Stimulated activated CD4-positive, alpha-beta T cell treated with anti-CD3 and anti-CD28 coated beads, Interleukin-2, amount 100 ng/mL, for 24 hours (primary cell): ENCODE measurements at regions not wholly inside any gene's neighbourhood (a gene's known extent, or its start where the extent isn't known, plus 50 kb on each side); places are given as distances from the start of the nearest gene placed in this dataset.

ENCODE experiments used
- DNase-seq, 2 donors: peaks; one replicate each; pipeline ENCODE4 v3.0.0-alpha.2; 2020

GRCh38 chr11:113579292-113579940 is 104.2 kb upstream of the DRD2 start:
- no peak for DNase-seq

- DNase-seq: no peak
Measured at GRCh38 chr11:113578715-113579250, 103.6 kb upstream of the DRD2 start.

GRCh38 chr11:113578033-113578380 is 102.8 kb upstream of the DRD2 start:
- no peak for DNase-seq

DNA sequence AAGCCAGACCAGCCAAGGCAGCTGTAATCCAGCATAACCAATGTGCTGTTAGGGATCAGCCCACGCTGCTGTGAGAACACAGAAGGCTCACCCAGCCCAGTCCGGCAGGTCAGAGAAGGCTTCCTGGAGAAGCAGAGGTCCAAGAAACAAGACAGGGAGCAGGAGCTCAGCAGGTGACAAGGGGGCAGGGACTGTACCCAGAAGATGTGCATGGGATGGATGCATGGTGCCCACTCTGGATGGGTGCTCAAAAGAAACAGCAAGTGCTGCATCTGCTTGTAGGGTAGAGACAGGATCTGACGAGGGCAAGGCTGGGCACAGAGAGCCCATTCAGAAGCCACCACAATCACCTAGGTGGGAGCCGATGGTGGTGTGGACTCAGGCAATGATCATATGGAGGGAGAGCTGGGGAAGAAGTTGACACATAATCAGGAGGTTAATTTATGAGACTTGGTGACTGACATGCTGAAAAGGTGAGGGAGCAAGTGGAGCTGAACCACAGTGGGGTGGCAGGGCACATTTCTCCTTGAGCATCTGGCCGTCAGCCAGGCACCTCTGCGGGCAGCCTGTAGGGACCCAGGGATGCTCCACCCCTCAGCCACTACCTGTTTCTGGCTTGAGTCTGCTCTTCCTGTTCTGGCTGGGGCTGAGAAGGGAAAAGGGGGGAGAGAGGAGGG is 102.3 kb upstream of the DRD2 start:
- no peak for DNase-seq

- DNase-seq: no peak
Measured at GRCh38 chr11:113574586-113574985, 99.4 kb upstream of the DRD2 start.

- DNase-seq: no peak
Measured at GRCh38 chr11:113574171-113574570, 99.0 kb upstream of the DRD2 start.

- DNase-seq: no peak
Measured at GRCh38 chr11:113572136-113572735, 97.0 kb upstream of the DRD2 start.

- no peak for DNase-seq
Measured at GRCh38 chr11:113571531-113571930, 96.3 kb upstream of the DRD2 start.

DNA sequence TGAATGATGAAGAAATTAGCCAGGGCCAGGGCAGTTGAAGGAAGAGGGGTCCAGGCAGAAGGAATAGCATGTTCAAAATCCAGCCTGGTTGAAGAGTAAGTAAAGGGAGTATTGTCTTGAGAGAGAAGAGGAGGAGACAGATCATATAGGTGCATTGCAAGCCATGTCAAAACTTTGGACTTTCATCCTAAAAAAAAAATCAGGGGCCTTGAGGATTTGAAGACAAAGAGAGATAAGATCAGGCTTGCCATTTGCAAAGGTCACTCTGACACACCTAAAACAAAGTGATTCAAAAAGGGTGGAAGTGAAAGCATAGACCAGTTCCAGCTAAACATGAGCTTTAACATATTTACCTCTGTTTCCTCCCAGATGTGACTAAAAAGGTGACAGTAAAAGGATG is 95.7 kb upstream of the DRD2 start:
- DNase-seq: no peak

DNA sequence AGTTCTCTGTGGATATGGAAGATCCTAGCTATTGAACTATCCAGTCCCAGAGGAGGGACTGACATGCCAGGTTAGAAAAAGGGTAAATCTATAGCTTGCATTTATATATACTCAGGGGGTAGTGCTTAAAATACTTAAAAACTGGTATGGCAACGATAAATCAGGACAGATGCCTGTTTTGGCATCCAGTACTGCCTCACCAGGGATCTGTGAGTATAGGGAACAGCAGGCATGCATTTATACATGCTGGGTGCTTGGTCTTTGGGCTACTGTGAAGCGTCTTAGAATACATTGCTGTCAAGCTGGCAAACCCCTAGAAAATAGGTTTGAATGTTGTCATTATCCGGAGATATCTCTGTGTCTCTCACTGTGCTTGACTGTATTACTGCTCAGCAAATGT is 94.2 kb upstream of the DRD2 start:
- no peak for DNase-seq

GRCh38 chr11:113568566-113568965 is 93.4 kb upstream of the DRD2 start:
- DNase-seq: no peak

GRCh38 chr11:113567867-113568544 is 92.8 kb upstream of the DRD2 start:
- no peak for DNase-seq

DNA sequence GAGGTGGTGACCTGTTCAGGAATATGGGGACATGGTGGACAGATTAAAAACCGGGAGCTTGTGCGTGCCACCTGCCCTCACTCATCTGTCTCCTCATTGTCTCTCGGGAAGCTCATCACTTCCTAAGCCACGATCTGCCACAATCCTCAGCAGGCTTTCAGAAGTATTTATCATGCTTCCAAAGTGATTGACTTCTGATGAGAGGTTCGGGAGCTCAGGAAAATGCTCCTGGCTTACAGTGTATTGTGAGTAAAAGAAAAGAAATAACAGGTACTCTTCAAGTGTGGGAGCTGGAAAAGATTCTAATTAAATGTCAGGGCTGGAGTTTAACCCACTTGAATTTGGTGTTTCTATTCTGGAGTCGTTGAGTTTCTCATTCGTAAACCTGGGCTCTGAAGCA is 91.9 kb upstream of the DRD2 start:
- DNase-seq: no peak

DNA sequence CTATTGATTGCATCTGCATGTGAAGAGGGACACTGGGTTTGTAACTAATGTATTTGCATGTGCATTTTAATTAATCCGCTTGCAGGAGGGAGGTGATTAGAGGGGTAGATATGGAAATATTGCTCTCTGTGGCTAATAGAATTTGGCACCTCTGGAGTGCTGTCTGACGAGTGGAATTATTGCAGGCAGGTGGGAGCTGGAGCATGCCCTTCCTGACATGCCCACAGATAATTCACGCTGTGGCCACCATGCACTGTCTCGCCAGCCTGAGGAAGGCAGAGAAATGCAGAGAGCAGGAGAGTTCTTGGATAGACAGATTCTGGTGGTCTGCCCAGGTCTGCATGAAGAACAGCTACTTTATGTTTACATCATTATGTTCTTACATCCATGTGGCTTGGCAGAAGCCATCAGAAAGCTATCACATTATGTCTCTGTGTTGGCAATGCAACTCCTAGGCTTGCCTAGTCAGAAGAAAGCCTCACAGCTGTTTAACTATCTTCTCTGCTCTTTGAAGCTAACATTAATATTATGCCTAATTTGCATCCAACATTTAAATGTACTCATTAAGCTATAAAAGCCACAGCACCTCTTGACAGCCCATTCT is 89.4 kb upstream of the DRD2 start:
- no peak for DNase-seq

DNA sequence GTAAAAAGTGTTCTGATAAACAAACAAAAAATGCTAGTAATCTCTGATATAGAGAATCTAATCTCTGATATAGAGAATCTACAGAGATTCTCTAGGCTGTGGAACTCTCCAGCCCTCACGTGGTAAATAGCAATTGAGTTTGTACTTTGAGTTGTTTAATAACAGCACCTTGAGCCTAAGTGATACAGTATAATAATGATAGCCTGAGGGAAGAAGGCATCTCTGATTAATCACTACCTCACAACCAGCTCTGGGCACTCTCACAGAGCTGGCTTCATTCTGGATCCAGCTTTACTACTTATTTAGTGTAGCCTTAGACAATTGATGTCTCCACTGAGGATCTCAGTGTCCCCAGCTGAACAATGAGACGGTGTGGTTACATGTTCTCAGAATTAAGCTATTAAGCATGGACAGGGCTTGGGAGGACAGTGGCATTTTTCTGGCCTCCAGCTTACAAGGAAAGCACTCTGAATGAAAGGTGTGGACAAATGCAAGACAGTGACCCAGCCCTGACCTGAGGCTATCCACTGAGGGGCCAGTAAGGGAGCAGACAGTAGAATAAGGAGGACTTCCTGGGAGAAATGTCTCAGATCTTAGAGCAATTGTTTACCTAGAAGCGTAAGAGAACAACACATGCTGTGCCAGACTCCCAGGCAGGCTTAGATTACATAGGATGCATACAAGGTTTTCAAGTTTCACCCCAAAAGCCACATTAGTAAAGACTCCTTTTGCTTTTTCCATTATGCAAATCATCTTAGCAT is 88.7 kb upstream of the DRD2 start:
- no peak for DNase-seq

GRCh38 chr11:113562981-113563461 is 87.8 kb upstream of the DRD2 start:
- no peak for DNase-seq

DNA sequence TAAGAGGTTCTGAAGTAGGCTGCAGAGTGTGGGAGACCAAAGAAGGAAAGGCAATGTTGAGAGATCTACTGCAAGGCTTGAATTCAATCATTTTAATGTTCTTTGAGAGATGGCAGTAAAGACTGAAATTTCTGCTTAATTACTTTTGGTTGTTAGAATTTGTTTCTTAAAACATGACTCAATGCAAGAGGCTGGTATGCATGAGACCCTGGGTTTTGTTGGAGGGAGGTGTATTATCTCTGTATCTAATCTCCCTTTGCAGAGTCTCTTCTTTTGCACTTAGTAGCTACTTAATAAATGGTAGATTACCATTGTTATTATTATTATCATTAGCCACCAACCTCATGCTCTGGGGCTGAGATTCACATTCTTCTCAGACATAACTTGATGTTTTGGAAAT is 87.4 kb upstream of the DRD2 start:
- DNase-seq: no peak

DNA sequence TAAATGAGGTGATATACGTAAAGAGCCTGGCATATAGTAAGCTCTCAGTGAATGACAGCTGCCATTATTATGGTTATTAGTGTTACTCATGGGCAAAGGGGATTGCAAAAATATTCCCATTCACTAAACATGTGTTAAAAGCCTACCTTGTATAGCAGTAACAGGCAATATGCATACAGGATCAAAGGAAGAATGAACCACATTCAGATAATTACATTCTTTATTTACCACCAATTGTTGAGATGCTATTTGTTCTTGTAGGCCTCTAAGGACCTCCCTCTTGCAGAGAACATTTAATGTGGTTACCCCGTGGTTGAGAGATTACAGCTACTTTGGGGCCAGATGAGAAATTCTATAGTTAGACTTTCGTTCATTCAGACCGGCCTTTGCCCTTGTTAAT is 82.7 kb upstream of the DRD2 start:
- DNase-seq: no peak

GRCh38 chr11:113556036-113556435 is 80.8 kb upstream of the DRD2 start:
- no peak for DNase-seq

DNA sequence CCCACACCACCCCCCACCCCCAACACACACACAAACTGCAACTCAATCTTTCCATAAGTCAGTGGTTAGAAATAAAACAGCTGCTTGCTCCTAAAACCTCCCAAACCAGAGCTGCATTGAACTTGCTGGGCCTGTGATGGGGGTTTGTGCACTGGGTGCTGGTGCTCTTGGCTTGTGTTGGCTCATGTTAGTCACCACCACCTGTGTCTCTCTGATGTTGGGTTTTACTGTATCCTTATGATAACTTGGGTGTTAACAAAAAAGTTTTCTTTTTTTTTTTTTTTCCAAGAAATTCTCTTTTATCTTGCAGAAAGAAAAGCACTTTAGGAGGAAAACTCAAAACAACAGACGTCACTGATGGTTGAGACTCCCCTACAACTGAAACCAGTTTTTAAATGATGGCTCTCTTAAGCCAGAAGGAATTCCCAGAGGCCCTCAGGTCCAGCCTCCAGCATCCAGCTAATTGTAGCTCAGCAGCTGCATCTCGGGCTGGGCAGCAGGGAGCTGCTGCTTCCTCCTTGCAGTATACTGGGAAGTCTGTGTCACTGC is 79.9 kb upstream of the DRD2 start:
- DNase-seq: no peak

DNA sequence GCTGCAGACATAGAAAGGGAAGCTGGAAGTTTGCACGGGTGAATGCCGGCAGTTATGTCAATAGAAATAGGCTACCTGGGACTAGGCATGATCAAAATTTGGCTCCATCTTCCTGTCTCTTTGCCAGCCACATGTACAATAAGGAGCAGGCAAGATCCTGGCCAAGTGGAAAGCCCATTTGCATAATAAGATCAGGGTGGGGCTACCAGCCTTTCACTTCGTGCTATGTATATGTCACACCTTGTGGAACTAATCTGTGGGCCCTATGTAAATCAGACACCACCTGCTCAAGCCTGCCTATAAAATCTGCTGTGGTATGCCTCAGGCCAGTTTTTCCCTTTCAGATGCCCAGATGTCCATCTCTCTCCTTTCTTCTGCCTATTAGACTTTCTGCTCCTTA is 79.3 kb upstream of the DRD2 start:
- no peak for DNase-seq

DNA sequence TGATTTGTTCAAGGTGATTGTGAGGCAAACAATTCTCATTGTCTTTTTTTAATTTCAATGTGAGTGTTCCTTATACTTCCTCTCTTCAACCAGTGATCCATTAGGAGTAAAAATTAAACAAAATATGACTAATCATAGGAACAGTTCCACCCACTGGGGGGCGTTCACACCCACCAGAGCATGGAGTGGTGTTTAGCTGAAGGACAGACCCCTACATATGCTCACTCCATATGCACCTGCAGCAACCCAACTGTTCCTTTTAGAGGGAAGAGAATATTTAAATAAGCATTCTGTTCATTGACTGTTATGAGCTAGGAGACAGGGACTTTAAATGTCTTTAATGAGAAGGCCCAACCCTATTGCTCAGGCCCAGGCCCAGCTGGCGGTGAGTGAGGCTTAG is 78.7 kb upstream of the DRD2 start:
- DNase-seq: no peak
